ENCODE measurements at regions not wholly inside any gene's neighbourhood (a gene's known extent, or its start where the extent isn't known, plus 50 kb on each side); places are given as distances from the start of the nearest gene placed in this dataset.

DNA sequence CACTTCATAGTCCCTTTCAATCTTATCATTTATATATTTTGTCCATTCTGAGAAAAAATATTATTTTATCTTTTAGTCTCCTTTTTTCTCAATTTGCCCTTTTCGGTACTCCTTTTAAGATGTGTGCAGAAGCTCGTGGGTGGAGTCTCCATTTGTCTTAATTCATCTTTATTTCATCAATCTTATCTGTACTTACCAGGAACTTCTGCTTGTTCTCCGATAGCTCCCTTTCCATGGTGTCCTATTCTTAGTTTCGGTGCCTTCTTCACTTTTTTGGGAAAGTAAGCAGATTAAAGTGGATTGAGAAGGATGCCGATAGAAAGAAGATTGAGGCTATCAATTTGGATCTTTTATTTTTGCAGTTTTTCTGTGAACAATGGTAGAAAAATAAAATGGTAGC is 183.4 kb upstream of the PLEKHA5 start:
- TF ChIP-seq CTCF (IDR thresholded peaks at IDR 0.05): no peak
- TF ChIP-seq POLR2A (IDR thresholded peaks at IDR 0.05): no peak

All from vagina (tissue), 2 donors.